ENCODE measurements at regions not wholly inside any gene's neighbourhood (a gene's known extent, or its start where the extent isn't known, plus 50 kb on each side); places are given as distances from the start of the nearest gene placed in this dataset.

- DNase-seq (ENCODE audit: low read depth) = no peak
- TF ChIP-seq CTCF (IDR thresholded peaks at IDR 0.05; ENCODE audit: control insufficient read depth, insufficient read depth, low read depth, low read length, missing control alignments) = no peak
- H3K4me3 ChIP-seq (ENCODE audit: control insufficient read depth, low read depth, low read length) = no peak overlapping the region
Measured at GRCh38 chr4:163017135-163017534, 149.6 kb downstream of the NAF1 start.

- TF ChIP-seq CTCF (IDR thresholded peaks at IDR 0.05; ENCODE audit: control insufficient read depth, insufficient read depth, low read depth, low read length, missing control alignments) = no peak
- no peak overlapping the region for H3K4me3 ChIP-seq (ENCODE audit: control insufficient read depth, low read depth, low read length)
- DNase-seq (ENCODE audit: low read depth) = no peak
Measured at GRCh38 chr4:163012816-163013215, 153.9 kb downstream of the NAF1 start.

DNA sequence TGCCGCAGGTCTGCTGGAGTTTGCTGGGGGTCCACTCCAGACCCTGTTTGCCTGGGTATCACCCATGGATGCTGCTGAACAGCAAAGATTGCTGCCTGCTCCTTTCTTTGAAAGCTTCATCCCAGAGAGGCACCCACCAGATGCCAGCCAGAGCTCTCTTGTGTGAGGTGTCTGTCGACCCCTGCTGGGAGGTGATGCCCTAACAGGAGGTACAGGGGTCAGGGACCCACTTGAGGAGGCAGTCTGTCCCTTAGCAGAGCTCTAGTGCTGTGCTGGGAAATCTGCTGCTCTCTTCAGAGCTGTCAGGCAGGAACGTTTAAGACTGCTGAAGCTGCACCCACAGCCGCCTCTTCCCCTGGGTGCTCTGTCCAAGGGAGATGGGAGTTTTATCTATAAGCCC lies 162.7 kb downstream of the NAF1 start:
- DNase-seq (ENCODE audit: low read depth) = no peak
- TF ChIP-seq CTCF (IDR thresholded peaks at IDR 0.05; ENCODE audit: control insufficient read depth, insufficient read depth, low read depth, low read length, missing control alignments) = no peak
- H3K4me3 ChIP-seq (ENCODE audit: control insufficient read depth, low read depth, low read length) = no peak overlapping the region

GRCh38 chr4:162988530-162988929 lies 178.2 kb downstream of the NAF1 start:
- TF ChIP-seq CTCF (IDR thresholded peaks at IDR 0.05; ENCODE audit: control insufficient read depth, insufficient read depth, low read depth, low read length, missing control alignments) = no peak
- no peak for DNase-seq (ENCODE audit: low read depth)
- H3K4me3 ChIP-seq (ENCODE audit: control insufficient read depth, low read depth, low read length) = no peak overlapping the region

DNA sequence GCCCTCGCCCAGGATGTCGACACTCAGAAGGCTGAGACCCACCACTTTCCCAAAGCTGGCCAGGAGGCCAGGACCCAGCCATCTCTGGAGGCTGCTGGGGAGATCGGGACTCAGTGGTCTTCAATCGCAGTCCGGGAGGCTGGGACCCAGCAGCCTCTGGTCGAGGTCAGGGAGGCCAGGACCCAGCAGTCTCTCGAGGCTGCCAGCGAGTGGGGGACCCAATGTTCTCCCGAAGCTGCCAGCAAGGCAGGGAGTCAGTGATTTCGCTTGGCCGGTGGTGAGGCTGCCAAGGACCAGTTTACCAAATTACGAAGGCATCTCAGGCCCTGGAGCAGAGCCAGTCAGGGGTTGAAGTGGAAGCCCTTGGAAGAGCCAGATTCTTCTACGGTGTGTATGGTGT lies 181.6 kb downstream of the NAF1 start:
- no peak for DNase-seq (ENCODE audit: low read depth)
- no peak overlapping the region for H3K4me3 ChIP-seq (ENCODE audit: control insufficient read depth, low read depth, low read length)
- TF ChIP-seq CTCF (IDR thresholded peaks at IDR 0.05; ENCODE audit: control insufficient read depth, insufficient read depth, low read depth, low read length, missing control alignments) = no peak

GRCh38 chr4:162984621-162985020 lies 182.1 kb downstream of the NAF1 start:
- TF ChIP-seq CTCF (IDR thresholded peaks at IDR 0.05; ENCODE audit: control insufficient read depth, insufficient read depth, low read depth, low read length, missing control alignments) = no peak
- no peak for DNase-seq (ENCODE audit: low read depth)
- H3K4me3 ChIP-seq (ENCODE audit: control insufficient read depth, low read depth, low read length) = no peak overlapping the region

DNA sequence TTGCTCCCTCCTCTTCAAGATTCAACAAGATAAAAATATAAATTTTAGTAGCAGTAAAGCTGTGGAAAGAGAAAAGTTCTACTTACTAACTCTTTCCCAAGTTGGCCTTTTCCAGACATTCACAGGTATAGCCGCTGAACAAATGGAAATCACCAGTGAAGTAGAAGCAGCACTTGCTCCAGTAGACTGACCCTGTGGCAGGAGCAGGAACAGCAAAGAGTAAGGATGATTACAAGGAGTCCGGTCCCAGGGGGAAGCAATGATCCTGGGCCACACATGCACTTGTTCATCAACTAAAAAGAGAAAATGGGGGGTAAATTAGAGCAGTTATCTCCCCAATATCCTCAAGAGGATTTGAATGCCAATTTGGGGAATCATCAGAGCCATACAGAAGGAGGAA lies 184.9 kb downstream of the NAF1 start:
- TF ChIP-seq CTCF (IDR thresholded peaks at IDR 0.05; ENCODE audit: control insufficient read depth, insufficient read depth, low read depth, low read length, missing control alignments) = no peak
- no peak overlapping the region for H3K4me3 ChIP-seq (ENCODE audit: control insufficient read depth, low read depth, low read length)
- DNase-seq (ENCODE audit: low read depth) = no peak
